IPS DF 4.7 (cell line): ENCODE measurements at regions not wholly inside any gene's neighbourhood (a gene's known extent, or its start where the extent isn't known, plus 50 kb on each side); places are given as distances from the start of the nearest gene placed in this dataset.
"Not testable (repeated sequence)": the region's sequence is repeated elsewhere in the genome, so short reads cannot be mapped to it uniquely, and the experiment has no call there.

Experiments
- DNase-seq: peaks from one replicate; pipeline ENCODE4 v3.0.0-alpha.2; 2013; ENCODE audit warnings: low spot score; ENCODE audit errors: extremely low read depth

- DNase-seq, result not testable (repeated sequence)
Observed at GRCh38 chr2:87667027-87667426, 80.9 kb upstream of the PLGLB2 start.

GRCh38 chr2:87668361-87668760, 79.5 kb upstream of the PLGLB2 start:
- not testable (repeated sequence) for DNase-seq

- not testable (repeated sequence) for DNase-seq
Observed at GRCh38 chr2:87669633-87670231, 78.2 kb upstream of the PLGLB2 start.

GRCh38 chr2:87672404-87672803, 75.5 kb upstream of the PLGLB2 start:
- DNase-seq, result not testable (repeated sequence)

- not testable (repeated sequence) for DNase-seq
Observed at GRCh38 chr2:87674729-87675128, 73.2 kb upstream of the PLGLB2 start.

GRCh38 chr2:87675487-87675886, 72.4 kb upstream of the PLGLB2 start:
- not testable (repeated sequence) for DNase-seq

GRCh38 chr2:87677421-87677923, 70.4 kb upstream of the PLGLB2 start:
- not testable (repeated sequence) for DNase-seq

- DNase-seq, result not testable (repeated sequence)
Observed at GRCh38 chr2:87678742-87679173, 69.1 kb upstream of the PLGLB2 start.

GRCh38 chr2:87679950-87680349, 67.9 kb upstream of the PLGLB2 start:
- DNase-seq, result not testable (repeated sequence)

GRCh38 chr2:87680691-87681090, 67.2 kb upstream of the PLGLB2 start:
- not testable (repeated sequence) for DNase-seq

GRCh38 chr2:87683451-87683850, 64.4 kb upstream of the PLGLB2 start:
- DNase-seq, result not testable (repeated sequence)

GRCh38 chr2:87683961-87684360, 63.9 kb upstream of the PLGLB2 start:
- not testable (repeated sequence) for DNase-seq

- not testable (repeated sequence) for DNase-seq
Observed at GRCh38 chr2:87685558-87685957, 62.3 kb upstream of the PLGLB2 start.

GRCh38 chr2:87686873-87687549, 60.9 kb upstream of the PLGLB2 start:
- not testable (repeated sequence) for DNase-seq

GRCh38 chr2:87687550-87688270, 60.2 kb upstream of the PLGLB2 start:
- not testable (repeated sequence) for DNase-seq

GRCh38 chr2:87691899-87692592, 55.8 kb upstream of the PLGLB2 start:
- not testable (repeated sequence) for DNase-seq

GRCh38 chr2:87692914-87693313, 55.0 kb upstream of the PLGLB2 start:
- DNase-seq, result not testable (repeated sequence)

GRCh38 chr2:87693882-87694281, 54.0 kb upstream of the PLGLB2 start:
- not testable (repeated sequence) for DNase-seq

- DNase-seq, result not testable (repeated sequence)
Observed at GRCh38 chr2:87695596-87696323, 52.1 kb upstream of the PLGLB2 start.
